HG02610 (cell line): ENCODE measurements at regions not wholly inside any gene's neighbourhood (a gene's known extent, or its start where the extent isn't known, plus 50 kb on each side); places are given as distances from the start of the nearest gene placed in this dataset.
A peak's percentile ranks its signal among the peaks of the same experiment; 100 is the strongest.
"Not testable (repeated sequence)": the region's sequence is repeated elsewhere in the genome, so short reads cannot be mapped to it uniquely, and the experiment has no call there.

Experiments
- ATAC-seq: cut with Tn5 transposase; IDR thresholded peaks from one replicate; pipeline ENCODE4 v1.9.1; 2021; ENCODE audit warnings: mild to moderate bottlenecking, moderate library complexity; ENCODE audit not compliant: unreplicated experiment

GRCh38 chr7:119664601-119665000 lies 608.4 kb upstream of the KCND2 start:
- no peak for ATAC-seq

GRCh38 chr7:119665796-119666195 lies 607.2 kb upstream of the KCND2 start:
- ATAC-seq = no peak

GRCh38 chr7:119681336-119681735 lies 591.6 kb upstream of the KCND2 start:
- ATAC-seq = no peak

GRCh38 chr7:119684763-119685162 lies 588.2 kb upstream of the KCND2 start:
- no peak for ATAC-seq

DNA sequence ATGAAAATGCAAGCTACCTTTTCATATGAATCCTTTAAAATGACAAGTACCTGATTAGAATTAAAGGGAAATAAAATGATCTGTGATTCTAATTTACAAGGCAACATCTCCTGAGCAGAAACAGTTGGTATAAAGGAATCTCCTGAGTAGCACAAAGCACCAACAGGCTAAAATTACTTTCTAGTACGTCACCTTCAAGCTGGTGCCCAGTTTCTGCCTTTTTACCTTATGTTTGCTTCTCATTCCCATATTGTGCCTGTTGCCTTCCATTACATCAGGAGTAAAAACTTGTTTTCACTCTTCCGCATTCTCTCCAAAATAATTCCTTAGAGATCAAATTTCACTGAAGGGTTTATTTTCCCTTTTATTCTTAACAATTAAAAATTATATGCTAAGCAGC lies 587.1 kb upstream of the KCND2 start:
- no peak for ATAC-seq

DNA sequence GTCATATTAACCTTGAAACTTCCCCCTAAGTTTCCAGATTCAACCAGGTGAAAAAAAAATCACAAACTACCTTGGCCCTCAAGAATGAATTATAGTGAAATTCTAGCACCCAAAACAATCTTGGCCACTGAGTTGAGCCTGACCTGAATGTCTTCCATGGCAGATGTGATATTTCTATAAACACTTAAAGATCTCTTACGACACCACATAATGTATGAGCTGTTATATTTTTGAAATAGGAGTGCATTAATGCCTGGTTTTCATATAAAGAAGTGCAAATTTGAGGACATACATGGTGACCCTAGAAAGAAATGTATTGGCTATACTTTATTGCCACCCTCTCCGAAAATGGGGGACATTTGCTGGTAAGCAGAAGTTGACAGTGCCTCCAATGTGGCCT lies 584.1 kb upstream of the KCND2 start:
- ATAC-seq = no peak

DNA sequence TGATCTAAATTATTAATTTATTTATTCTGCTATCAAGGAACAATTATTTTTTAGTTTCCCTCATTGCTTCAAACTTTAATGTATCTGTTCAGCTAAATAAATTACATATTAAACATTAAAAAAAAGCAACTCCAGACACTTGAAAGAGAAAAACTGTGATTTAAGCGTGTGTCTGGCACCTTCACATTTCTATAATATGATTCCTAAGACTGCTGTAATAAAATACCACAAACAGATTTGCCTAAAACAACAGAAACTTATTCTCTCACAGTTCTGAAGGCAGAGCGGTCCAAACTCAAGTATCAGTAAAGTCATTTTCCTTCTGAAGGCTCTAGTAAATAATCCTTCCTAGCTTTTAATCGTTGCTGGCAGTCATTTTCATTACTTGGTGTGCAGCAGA lies 580.4 kb upstream of the KCND2 start:
- no peak for ATAC-seq

- ATAC-seq = no peak
These were observed 578.5 kb upstream of the KCND2 start for GRCh38 chr7:119694506-119694905.

- ATAC-seq = no peak
These were observed 576.6 kb upstream of the KCND2 start for GRCh38 chr7:119696336-119696735.

GRCh38 chr7:119703895-119704294 lies 569.1 kb upstream of the KCND2 start:
- ATAC-seq = no peak

- ATAC-seq = no peak
These were observed 566.4 kb upstream of the KCND2 start for GRCh38 chr7:119706608-119707007.

GRCh38 chr7:119708891-119709290 lies 564.1 kb upstream of the KCND2 start:
- no peak for ATAC-seq

- ATAC-seq = peak; percentile 92
These were observed 561.9 kb upstream of the KCND2 start for GRCh38 chr7:119711104-119711503.

GRCh38 chr7:119712886-119713462 lies 560.0 kb upstream of the KCND2 start:
- no peak for ATAC-seq

- no peak for ATAC-seq
These were observed 559.4 kb upstream of the KCND2 start for GRCh38 chr7:119713606-119714005.

GRCh38 chr7:119720541-119720940 lies 552.4 kb upstream of the KCND2 start:
- ATAC-seq = no peak

DNA sequence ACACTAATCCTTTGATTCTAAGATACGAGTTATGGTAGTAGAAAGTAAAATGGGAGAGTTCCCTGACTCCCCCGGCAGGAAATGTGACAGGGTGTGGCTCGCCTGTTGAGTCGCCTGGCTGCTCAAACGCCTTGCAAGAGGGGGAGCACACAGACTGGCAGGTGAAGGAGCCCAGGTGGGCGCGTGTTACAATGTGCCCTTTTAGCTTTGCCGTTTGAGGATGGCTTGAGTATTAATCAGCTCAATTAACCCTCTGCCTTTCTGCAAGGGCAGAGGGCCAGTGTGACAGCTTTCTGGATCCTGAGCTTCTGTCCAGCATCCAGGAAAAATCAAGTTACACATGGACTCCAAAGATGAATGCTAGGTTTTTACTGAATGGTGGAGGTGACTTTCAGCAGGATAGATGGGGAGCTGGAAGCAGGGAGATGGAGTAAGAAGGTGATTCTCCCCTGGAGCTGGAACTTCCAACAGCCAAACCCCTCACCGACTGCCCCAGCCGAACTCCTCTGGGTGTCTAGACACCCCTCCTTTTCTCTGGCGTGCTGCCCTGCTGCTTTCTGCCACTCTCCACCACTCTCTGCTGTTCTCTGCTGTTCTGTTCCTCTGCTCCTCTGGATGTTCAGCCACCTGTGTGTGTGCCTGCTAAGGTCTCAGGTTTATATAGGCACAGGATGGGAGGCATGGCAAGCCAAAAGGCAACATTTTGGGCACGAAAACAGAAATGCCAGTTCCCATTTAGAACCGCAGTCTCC lies 548.8 kb upstream of the KCND2 start:
- ATAC-seq = no peak

DNA sequence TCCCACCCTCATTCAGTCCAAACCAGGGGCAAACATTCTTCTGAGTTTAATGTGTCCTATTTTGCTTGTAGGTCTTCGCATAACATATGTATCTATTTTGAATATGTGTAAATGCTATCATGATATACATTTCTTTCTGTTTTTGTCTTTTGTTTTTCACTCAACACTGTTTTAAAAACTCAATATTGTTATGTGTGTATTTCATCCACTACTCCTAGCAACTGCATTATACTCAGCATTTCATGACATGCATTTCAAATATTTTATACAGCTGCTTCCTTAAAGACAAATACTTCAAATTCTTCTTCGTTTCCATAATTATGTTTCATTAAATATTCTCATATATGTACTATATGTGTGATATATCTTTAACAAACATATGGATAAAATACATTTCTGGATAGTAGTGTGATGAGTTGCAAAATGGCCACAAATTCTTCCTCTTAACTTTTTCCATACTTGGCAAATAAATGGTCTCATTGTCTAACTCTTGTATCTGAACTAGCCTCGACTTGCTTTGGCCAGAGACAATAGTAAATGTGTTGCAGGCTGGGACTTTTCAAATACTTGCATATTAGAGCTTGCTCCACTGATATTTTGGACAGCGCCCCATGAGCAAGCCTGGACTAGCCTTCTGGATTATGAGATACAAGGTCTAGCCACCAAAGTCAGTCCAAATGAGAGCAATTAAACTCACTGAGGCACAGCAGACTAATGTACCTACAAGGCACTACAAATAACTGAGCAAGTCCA lies 539.7 kb upstream of the KCND2 start:
- no peak for ATAC-seq

DNA sequence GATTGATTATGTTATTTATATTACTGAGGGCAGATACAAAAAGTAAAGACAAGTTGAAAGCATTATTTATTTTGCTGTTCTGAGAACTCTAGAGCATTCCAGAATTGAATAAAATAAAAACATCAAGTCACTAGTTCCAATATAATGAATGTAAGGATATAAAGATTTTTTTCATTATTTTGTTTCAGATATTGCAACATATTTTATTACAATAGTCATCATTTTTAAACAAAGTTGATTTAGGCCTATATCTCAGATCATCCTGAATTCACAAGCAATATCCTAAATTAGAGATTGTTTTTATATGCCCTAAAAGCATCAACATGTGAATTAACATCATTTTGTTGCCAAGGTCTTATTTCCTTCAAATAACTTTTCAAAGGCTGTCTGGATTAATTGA lies 535.6 kb upstream of the KCND2 start:
- no peak for ATAC-seq

- ATAC-seq = not testable (repeated sequence)
These were observed 527.7 kb upstream of the KCND2 start for GRCh38 chr7:119745280-119745679.

DNA sequence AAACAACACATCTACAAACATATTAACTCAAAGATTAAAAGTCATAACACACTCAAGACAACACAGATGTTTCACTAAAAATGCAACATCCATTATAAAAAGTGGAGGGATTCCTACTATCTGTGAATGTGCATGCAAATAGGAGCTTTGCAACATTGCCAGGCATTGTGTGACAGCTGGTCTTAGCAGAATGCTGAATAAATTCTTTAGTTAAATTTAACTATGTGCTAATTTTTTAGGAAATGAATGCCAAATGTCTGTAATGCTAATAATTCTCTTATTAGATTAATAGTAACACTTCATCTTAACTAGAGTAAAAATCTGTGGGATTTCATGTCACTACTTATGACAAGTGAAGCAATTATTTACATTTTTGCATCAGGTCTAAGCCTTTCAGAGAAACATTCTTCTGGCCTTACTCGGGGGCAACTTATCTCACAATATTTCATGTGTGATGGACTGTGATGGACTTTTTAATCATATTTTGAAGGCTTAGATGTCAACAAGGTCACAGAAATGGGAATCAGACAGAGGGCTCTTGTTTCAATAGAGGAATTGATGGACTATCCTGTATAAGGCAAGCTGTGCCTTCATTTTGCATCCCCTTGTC lies 524.6 kb upstream of the KCND2 start:
- ATAC-seq = no peak

DNA sequence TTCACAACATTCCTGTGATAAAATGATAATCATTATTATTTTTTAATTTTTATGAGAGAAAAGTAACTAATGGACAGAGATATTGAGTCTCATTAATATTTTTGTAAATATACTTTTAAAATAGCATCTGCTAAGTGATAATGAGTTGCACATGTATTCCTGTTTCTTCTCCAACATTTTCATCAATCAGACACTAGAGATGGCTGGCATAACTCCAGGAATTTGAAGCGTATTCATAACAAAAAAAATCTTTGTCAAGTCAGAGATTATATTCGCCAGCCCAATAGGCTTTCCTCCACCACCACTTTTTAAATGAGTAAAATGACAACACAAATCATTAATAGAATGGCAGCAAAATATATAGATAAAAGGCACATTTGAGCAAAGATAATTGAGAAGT lies 524.0 kb upstream of the KCND2 start:
- no peak for ATAC-seq
